Fibroblast of skin of back (primary cell): ENCODE measurements at regions not wholly inside any gene's neighbourhood (a gene's known extent, or its start where the extent isn't known, plus 50 kb on each side); places are given as distances from the start of the nearest gene placed in this dataset.
A peak's percentile ranks its signal among the peaks of the same experiment; 100 is the strongest.

Experiments
- DNase-seq: peaks from one replicate; pipeline ENCODE4 v3.0.0-alpha.2; 2013

DNA sequence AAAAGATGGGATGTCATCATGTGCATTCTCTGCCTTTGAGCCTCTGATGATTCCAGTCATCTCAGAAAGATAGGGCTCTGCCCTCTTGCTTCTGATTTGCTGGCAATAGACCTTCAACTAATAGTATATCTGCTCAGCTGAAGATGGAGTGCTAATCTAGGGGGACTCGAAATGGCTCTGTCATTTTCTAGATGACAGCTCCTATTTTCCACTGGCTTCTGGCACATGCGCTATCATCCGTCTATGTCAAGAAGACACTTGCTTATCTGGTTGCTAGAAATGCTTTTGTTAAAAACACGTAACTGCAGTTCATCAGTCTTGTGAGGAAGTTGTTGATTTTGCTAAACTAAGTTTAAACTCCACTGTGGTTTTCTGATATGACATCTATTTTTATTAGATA is 265.5 kb upstream of the ZNF608 start:
- no peak for DNase-seq

DNA sequence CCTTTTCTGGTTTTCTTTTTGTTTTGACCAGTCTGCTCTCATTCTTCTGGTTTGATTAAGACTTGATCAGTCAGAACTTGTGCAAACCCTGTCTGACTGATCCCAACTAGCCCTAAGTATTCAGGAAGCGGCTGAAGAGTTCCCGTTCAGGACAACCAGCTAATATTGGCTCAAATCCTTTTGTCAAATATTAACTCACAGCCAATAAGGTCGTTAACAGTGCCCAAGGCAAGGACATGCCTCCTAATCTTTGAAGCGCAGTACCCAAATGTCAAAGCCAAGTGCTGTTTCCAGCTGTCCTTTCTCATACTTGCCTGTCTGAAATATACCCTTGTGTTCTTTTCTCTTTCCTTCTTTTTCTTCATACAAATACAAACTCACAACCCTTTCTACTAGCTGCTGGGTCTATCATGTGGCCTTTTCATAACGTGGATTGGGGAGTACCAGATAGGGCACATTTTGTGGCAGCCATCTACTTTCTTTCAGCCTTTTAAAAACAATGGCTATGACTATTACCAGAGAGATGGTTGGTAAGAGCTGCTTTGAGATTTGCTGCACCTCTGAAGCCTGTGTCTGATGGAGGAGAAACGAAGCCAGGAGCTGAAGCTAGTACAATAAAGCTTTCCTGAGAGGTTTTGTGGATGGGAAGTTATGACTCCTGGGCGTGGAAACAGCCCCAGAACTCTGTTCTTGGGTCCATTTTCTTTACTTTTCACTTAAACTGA is 266.4 kb upstream of the ZNF608 start:
- DNase-seq = no peak

DNA sequence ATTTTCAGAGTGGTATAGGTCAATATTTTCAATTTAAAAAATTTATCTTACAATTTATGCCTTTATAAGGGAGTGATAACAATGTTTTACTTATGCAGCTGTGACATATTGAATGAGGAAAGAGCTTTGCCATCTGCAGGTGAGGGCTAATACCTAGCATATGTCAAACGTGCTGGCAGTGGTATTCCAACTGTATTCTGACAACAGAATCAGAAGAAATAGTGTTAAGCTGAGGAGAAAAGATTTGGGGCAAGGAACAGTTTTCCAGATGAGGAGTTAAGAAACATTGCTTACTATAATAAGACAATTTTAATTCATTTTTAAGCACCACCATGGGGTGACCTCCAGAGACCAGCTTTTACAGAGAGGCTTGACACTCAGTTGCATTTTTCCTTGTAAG is 267.8 kb upstream of the ZNF608 start:
- no peak for DNase-seq

DNA sequence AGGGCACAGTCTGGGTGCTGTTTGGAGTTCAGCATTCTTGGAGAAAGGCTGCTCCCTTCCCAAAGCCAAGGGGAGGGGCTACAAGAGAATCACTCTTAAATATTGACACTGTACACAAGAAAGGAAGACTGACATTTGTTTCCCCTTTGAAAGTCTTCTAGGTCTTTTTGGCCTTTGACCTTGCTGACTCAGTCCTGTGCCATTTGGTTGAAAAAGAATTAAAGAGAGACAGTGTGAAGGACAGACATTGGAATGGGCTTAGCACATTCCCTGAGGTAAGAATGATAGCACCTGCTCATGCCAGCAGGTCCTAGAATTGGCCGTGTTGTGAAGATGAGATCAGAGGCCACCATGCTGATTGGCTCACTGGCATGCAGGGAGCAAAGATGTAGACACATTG is 271.4 kb upstream of the ZNF608 start:
- no peak for DNase-seq

DNA sequence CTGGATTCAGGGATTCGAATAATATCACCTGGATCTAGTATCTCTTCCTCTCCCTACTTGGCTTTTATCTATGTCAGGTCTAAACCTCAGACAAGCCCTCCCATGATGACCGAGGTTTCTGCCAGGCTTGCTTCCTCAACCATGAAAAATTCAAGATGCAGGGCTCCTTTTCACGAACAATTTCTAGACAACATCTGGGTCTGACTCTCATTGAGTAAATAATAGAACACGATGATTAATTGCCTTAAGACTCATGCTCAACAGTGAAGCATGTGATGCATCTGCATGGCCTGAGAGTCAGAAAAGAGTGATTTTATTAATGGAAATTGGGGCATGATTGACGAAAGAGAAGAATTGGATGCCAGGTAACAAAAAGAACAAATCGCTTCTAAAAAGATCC is 277.2 kb upstream of the ZNF608 start:
- peak; percentile 66 for DNase-seq

DNA sequence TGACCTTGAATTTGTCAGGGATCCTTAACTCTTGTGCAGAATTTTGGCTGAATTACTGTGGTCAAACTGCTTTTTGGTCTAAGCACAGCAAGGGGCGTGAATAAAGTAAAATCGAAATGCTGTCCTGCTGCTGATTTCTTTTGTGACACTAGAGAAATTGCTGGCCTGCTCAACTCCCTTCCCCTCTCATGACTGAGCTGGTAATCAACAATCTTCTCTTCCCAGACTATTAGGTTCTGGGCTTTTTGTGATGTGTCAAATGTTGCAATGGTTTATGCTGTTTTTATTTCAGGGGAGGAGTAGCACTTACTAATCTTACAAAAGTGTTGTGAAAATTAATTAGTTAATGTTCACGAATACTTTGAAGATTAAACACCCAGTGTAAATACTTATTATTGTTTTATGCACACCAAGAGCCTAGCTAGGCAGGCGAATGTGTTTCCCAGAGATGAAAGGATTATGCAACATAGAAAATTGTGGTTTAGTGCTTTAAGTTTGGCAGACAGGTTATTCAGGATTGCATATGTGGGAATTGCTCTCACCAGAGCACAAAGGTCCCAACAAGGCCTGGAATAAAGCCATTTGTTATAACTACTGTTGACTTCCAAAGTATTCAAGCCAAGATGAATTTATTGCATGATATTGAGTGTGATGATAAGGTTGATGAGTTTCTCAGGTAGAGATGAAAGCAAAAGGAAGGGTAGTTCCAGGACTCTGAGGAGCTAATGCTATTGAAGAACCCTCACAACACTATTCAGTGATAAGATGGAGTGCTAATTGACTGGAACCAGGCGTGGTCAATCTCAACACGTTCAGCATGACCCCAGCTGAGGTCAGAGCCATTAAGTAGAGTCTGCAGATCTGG is 280.7 kb upstream of the ZNF608 start:
- DNase-seq = no peak

DNA sequence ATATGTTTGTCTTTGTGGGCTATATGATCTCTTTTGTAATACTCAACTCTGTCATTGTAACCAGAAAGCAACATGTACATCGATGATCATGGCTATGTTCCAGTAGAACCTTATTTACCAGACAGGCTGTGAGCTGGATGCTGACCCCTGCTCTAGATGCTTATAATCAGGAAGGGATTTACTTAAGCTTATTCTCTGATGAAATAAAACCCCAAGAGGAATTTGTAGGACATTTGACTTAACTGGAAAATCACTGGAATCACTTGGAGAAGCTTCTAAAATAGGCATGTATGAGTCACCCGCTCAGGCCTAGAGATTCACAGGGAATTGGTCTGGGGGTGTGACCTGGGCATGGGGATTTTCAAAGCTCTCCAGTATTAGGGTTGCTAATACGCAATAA is 285.8 kb upstream of the ZNF608 start:
- peak; percentile 70 for DNase-seq

DNA sequence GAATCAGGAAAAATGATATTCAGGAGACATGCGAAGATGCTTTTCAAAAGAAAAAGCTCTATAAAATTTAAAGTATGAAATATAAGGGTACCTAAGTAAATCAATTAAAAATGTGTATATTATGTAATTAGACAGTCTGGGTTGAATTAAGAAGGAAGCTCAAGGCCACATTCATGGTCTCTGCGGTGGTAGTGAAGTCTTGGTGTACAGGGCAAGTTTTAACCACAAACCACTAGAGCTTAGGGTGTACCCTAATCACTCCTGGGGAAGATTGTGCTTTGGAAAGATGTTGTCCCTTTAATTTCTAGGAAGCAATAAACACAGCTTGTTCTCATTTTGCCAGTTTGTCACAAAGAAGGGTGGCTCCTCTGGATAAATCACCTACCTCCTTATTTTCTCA is 287.2 kb upstream of the ZNF608 start:
- DNase-seq = no peak

DNA sequence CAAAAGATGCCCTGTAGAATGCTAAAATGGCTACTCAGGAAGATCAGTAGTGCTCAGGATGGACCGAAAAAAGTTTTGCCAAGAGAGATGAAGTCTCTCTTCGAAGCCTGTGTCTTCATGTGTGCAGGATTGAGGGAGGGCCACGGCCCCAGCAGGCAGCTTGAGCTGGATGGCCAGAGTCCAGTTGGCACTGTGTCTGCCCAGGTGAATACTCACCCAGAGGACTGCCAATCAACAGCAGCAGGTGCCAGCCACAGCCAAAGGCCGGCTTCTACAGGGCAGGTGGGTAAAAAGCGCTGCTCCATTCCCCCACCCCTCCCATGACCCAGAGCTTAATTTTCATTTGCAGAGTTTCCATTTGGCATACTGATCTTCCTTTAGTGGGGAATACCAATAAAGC is 287.9 kb upstream of the ZNF608 start:
- DNase-seq = no peak

DNA sequence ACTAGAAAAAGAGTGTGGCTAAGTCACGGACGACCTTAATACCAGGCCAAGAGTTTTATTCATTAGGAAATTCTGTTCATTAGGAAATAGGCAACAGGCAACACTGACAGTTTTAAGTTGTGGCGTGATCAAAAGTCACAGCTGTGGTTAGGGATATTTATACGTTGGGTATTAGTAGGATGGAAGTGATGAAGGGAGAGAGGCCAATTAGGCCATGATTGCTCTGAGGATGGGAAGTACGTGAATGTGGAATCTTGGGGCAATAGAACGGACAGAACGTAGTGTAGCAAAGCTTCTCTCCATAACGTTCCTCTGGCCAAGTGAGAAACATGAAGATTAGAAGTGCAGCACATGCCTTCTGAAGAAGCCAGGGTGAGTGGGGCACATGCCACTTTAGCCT is 290.1 kb upstream of the ZNF608 start:
- DNase-seq = no peak

DNA sequence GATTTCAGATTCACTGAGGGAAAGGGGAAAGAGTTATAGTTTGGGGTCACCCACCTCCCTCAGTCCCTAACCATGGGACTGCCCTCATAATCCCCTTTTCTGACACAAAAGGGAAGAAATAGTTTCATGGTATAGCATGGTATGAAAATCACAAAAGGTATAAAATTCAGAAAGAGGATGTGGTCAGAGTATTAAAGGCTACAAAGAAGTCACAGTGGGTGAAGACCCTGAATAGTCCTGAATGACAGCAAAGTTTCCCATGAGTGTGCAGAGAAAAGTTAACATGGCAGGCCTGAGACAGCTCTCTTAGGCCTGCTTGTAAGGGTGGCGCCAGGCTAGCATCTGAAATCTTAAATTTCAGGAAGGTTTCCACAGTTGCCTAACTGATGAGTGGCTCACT is 290.6 kb upstream of the ZNF608 start:
- DNase-seq = no peak

DNA sequence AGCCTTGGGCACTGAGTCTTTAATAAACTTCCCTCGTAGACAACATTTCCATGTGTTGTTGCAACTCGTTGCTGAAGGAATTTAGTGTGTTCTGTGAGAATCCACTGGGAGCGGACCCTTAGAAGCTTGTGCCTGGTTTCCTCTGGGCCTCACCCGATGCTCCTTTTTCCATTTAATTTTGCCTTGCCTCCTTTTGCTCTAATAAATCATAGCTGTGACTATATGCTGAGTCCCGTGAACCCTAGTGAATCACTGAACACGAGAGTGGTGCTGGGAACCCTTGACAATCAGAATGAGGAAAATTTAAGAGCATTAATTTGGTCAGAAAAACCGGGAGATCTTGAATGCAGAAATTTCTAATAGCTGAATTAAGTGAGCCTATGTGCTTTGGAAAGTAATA is 291.1 kb upstream of the ZNF608 start:
- DNase-seq = no peak

DNA sequence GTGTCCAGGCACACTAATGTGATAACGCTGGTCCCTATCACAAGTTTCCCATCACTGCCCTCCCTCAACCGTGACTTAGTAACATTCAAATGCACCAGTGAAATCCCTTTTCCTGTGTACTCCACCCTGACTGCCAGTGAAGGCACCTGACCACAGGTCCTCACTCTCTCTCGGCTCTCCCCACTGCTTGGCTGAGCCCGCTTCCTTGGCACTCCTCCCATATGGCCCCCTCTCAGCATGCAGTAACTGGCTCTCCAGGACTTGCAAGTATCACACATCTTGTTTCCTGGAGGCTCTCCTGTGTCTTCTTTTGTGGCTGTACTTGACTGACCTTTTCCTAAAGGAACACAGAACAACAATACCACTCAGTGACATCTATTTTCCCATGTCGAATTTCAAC is 292.0 kb upstream of the ZNF608 start:
- no peak for DNase-seq

DNA sequence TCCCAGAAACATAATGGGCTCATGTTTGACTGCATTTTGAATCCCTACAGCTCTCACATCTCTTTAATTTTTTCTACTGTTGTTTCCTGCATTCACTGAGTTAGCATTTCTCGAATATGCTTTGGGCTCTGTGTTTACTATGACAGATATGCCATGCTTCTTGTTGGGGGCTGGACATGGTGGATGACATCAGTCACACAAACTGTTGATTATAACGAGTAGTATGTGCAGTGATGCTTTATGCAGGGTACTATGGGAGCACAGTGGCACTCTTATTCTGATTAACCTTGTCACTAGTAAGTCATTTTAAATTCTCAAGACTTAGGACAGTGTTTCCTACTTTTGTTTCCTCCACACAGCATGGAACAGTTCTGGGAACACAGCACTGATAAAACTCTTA is 295.4 kb upstream of the ZNF608 start:
- no peak for DNase-seq

DNA sequence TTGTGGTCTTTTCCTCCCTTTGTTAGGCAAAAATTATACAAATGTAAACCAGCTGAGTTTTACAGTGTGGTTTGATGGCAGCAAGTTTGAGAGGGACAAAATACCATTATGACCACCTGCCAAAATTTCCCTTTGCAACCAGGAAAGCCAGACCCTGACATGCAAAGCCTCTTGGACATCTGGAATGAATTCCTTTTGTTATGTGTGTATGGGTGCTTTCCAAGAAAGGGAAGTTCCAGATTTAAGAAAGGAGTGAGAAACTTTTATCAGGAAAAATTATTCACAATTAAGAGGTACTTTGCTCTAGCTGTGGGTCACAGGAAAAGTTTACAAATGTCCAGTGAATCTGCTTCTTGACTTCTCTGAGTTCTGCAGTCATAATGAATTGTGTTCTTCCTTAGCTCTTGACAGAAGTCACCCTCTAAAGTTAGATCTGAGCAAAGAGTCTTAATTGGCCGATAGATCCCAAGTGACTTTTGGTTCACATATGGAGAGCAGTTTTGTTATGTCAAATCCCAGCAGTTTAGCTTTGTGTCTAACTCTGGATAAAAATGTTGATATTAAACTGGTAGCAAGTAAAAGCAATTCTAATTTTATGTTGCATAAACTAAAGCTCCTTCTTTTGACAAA is 295.9 kb upstream of the ZNF608 start:
- peak; percentile 45 for DNase-seq

DNA sequence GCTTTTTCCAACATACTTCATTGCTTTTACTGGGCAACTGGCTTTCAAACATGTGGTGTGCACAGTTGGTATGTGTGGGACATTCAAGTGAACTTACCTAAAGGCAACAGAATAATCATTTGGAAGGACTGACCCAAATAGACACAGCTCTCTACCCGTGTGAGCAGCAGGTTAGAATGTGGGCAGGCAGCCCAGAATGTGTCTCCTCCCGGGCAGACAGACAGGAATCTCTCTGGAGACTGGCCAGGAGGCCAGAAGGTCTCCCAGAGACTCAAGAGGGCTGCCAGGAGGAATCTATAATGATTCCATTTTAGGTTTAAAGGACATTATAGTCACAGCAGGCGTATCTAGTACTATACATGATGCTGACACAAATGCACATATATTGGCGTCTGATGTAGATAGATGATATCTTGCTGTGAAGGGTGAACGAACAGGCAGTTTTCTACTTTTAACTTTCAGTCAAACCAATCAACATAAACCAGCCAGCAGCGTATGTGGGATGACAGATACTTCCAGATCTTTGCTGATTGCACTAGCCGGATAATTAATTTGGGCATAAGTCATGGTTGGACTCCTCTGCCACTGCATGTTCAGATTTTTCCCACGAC is 297.4 kb upstream of the ZNF608 start:
- DNase-seq = peak; percentile 82

DNA sequence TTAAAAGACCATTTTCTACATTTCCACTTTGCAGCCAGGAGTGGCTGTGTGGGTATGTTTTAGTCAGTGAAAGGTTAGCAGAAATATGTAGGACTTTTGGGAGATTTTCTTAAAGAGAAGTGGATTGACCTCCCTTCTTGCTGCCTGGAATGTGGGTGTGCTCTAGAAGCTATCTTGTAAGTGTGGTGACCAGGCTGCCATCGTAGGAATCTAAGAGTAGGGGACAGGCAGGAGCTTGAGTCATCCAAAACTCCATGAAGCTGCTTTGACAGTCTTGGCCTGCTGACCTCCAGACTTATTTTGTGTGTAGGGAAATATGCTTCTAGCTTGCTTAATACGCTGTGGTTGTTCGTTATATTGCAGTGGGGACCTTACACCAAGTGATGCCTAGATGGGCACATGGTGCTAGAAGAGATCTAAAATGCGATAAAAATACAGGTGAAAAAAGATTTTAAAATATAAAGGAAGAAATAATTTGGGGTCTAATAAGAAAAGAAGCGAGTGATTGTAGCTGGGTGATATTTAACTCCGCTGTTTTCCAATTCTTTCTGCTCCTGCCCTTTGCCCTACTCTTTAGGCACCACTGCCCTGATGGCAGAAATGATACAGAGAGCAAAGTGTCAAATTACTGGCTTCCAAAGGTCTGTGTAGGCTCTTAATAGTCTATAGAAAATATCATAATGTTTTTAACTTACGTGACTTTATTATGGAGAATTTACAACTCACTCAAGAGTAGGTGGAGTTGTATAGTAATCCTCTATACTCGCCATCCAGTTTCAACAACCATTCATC is 298.2 kb upstream of the ZNF608 start:
- DNase-seq = peak; percentile 69

DNA sequence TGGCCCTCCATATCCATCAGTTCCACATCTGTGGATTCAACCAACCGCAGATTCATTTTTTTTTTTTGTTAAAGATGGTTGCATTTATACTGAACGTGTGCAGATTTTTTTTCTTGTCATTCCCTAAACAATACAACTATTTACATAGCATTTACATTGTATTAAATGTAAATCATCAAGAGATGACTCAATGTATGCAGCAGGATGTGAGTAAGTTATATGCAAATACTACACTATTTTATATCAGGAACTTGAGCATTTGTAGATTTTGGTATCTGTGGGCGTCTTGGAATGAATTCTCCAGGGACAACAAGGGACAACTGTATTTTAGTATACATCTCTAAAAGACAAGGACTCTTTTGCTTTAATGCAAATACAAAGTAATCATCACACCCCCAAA is 299.2 kb upstream of the ZNF608 start:
- DNase-seq = peak; percentile 83

DNA sequence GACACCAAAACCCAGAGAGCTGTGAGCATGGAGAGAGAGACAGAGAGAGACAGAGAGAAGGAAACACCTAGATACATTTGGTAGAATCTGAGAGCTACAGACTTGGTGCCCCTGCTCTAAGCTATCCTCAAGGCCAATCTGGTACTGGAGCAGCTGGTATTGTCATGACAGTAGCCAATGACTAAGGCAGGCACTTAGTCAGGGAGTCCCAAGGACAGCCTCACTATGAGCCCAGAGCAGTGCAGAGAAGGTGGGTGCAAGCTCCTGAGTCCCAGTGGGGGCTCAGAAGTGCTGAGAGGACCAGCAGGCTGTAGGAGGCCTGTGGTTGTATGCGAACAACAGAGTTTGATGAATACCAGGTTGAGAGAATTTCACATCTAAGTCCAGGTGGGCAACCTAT is 300.4 kb upstream of the ZNF608 start:
- no peak for DNase-seq

DNA sequence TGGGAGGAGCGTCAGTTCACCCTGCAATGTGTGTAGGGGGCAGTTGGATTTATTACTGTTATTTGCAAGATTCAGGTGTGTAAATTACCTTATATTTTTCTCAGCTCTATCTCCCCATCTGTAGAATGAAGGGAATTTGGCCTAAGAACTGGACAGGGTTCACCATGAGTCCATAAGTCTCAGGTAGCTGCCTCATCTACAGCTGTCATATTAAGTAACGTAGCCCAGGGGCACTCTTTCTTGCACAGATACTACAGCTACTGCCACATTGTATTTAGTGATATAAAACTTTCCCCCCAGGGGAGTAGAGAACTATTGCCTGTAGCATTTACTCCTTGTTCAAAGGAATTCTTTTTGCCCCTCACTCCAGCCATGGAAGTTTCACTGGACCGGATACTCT is 301.4 kb upstream of the ZNF608 start:
- DNase-seq = no peak

DNA sequence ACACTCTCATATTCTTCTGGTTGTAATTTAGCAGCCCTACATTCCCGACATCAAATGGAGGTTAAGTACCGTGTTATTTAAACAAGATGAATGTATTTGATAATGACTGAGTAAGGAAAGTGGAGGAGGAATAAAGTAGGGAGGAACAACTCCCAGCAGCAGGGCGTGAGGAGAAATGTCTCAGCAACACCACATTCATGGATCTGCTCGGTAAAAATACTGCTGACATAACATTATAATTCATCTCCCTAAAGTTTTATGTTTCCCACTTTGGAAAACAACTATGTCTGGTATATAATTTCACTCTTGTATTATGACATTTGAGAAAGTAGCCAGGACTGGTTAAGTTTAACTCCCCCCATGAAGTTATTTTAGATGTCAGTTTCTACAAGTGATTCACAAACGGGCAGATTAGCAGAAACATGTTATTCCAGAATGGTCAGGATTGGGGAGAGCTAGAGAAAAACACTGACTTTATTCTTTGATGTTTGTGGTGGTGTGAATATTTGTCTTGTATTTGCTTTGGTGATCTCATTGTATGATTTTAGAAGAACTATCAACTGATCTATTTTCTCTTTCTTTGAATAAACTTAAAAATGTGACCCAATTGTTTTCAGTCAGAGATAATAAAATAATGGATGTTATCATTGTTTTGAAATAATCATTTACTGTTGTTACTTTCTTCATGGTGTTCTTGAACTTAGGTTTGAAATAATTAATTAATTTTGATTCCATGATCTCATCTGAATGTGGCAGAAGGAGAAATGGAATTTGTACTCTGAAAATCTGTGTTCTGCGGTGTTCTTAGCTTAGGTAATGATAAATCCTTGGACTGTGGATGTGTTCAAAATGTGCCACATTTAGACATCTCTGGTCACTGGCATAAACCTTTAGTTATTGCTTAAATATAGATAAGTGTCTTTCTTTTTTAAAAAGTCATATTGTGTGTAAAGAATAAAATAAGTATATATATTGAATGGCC is 303.6 kb upstream of the ZNF608 start:
- DNase-seq = peak; percentile 64
